Right lobe of liver (tissue), 4 donors: ENCODE measurements at regions not wholly inside any gene's neighbourhood (a gene's known extent, or its start where the extent isn't known, plus 50 kb on each side); places are given as distances from the start of the nearest gene placed in this dataset.

Experiments used
- CTCF ChIP-seq, 4 donors: fragments of 200-600 bp in 3 of 4; fragments of 450-650 bp in 1 of 4; IDR thresholded peaks; one replicate each; pipeline versions ENCODE4 v1.5.1 to v1.8.0; 2016 to 2022; ENCODE audit warnings: antibody characterized with exemption in 4 of 4, mild to moderate bottlenecking in 2 of 4
- POLR2A ChIP-seq: fragments of 450-650 bp; IDR thresholded peaks from one replicate; pipeline ENCODE4 v1.6.1; 2017; ENCODE audit warnings: antibody characterized with exemption, mild to moderate bottlenecking
- donor health status: DM: no; HTN: no; CAD: no.
- donor health status: DM: no; HTN: no; CAD: no.
- donor health status: DM: no; HTN: yes; CAD: no.

DNA sequence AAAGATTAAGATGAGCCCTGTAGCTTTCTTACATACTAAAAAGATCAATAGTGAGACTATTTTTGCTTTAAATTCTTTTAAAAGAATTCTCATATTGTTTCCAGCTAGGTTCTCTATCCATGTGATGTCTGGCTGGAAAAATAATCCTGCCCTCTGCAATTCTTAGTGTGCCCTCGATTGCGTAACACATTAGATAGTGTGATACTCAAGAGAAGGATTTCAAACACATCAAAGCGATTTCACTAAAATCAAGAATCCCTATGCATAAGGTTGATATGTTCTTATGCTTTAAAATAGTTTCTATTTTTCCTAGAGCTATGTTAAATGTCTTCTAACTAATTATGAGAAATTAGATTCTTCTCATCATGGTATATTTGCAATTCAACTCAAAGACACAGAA, 127.3 kb upstream of the PLEKHA5 start:
- TF ChIP-seq CTCF (IDR thresholded peaks at IDR 0.05), result no peak
- TF ChIP-seq POLR2A, result no peak
